ENCODE measurements at regions not wholly inside any gene's neighbourhood (a gene's known extent, or its start where the extent isn't known, plus 50 kb on each side); places are given as distances from the start of the nearest gene placed in this dataset.

GRCh38 chr2:83959266-83959665, 499.8 kb downstream of the SUCLG1 start:
- no CpG with 5 or more reads among the region's 2 CpGs for WGBS (ENCODE audit: extremely low coverage, insufficient coverage, low lambda C conversion rate)
- Histone ChIP-seq H3K79me2 (ENCODE audit: control insufficient read depth, insufficient read depth, low read length) (no peaks in the 10 kb centered on the region), H2BK15ac (replicated peaks; ENCODE audit: low read depth) (no peak overlapping the region), H3K27ac (ENCODE audit: low read depth, low read length) (no peak overlapping the region), H3K79me1 (ENCODE audit: low read length) (no peaks in the 10 kb centered on the region), H2BK5ac (ENCODE audit: low read length) (no peak overlapping the region), H3K4ac (ENCODE audit: low read depth, low read length) (no peak overlapping the region), H3K4me2 (ENCODE audit: low read length) (no peak overlapping the region), H3K4me3 (ENCODE audit: low read length) (no peak overlapping the region), H3K9ac (ENCODE audit: low read length) (no peak overlapping the region), H3K36me3 (ENCODE audit: control insufficient read depth, insufficient read depth, low read length) (no peaks in the 10 kb centered on the region), H3K4me1 (ENCODE audit: control insufficient read depth, low read depth, low read length) (no peaks in the 10 kb centered on the region), H2AK5ac (ENCODE audit: low read length) (no peak overlapping the region), H4K8ac (ENCODE audit: low read depth, low read length) (peak overlapping the region; percentile 56), H3K23ac (ENCODE audit: low read length) (no peak overlapping the region), H4K5ac (ENCODE audit: low read length) (no peak overlapping the region), H2BK120ac (ENCODE audit: low read depth, low read length) (no peak overlapping the region), H3K18ac (ENCODE audit: low read length) (no peak overlapping the region), H3K27me3 (ENCODE audit: insufficient read depth, low read length, poor library complexity) (no peaks in the 10 kb centered on the region), H3K56ac (ENCODE audit: low read length) (no peak overlapping the region)
- DNase-seq, result no peak

DNA sequence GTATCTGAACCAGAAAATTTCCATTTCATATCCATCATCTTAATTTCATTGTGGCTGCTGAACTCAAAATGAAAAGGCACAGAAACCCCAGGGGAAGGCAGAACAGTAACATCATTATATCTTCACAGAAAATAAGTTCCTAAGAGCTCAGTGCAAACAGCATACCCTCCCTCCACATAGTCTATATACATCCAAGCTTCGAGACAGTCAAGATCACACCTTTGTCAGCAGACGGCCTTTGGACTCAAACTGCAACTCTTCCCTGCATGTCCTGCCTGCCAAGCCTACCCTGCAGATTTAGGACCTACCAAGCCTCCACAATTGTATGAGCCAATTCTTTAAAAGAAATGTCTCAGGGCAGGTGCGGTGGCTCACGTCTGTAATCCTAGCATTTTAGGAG, 502.1 kb downstream of the SUCLG1 start:
- Histone ChIP-seq H2AK5ac (ENCODE audit: low read length) (no peak overlapping the region), H3K23ac (ENCODE audit: low read length) (no peak overlapping the region), H2BK15ac (replicated peaks; ENCODE audit: low read depth) (no peak overlapping the region), H3K36me3 (ENCODE audit: control insufficient read depth, insufficient read depth, low read length) (no peaks in the 10 kb centered on the region), H3K27me3 (ENCODE audit: insufficient read depth, low read length, poor library complexity) (no peaks in the 10 kb centered on the region), H3K4me3 (ENCODE audit: low read length) (no peak overlapping the region), H3K79me2 (ENCODE audit: control insufficient read depth, insufficient read depth, low read length) (no peaks in the 10 kb centered on the region), H3K9ac (ENCODE audit: low read length) (no peak overlapping the region), H4K8ac (ENCODE audit: low read depth, low read length) (no peak overlapping the region), H2BK5ac (ENCODE audit: low read length) (no peak overlapping the region), H3K4me1 (ENCODE audit: control insufficient read depth, low read depth, low read length) (no peaks in the 10 kb centered on the region), H3K18ac (ENCODE audit: low read length) (no peak overlapping the region), H3K4me2 (ENCODE audit: low read length) (no peak overlapping the region), H3K4ac (ENCODE audit: low read depth, low read length) (no peak overlapping the region), H4K5ac (ENCODE audit: low read length) (no peak overlapping the region), H3K27ac (ENCODE audit: low read depth, low read length) (no peak overlapping the region), H3K79me1 (ENCODE audit: low read length) (no peaks in the 10 kb centered on the region), H3K56ac (ENCODE audit: low read length) (no peak overlapping the region), H2BK120ac (ENCODE audit: low read depth, low read length) (no peak overlapping the region)
- no peak for DNase-seq
- no CpG with 5 or more reads among the region's 4 CpGs for WGBS (ENCODE audit: extremely low coverage, insufficient coverage, low lambda C conversion rate)

DNA sequence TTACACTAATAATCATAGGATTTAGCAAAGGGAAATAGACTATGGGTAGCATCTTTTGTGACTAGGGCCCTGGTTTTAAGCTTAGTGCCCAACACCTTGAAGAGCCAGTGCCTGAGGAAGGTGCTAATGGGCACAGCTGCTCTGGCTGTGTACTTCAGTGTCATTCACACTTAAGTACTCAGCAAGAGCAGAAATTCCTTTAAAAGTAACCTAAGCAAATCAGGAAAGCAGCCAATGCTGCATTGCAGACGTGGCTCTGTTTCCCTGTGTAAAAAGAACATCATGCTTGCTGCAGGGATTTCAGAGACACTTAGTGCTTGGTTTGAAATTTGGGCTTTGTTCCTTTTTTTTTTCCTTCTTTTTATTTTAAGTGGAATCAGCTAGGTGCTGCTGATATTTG, 505.4 kb downstream of the SUCLG1 start:
- no peaks in the 10 kb centered on the region for H3K79me2 ChIP-seq (ENCODE audit: control insufficient read depth, insufficient read depth, low read length)
- peak overlapping the region; percentile 28 for H4K8ac ChIP-seq (ENCODE audit: low read depth, low read length)
- H3K4me3 ChIP-seq (ENCODE audit: low read length), result no peak overlapping the region
- no peaks in the 10 kb centered on the region for H3K27me3 ChIP-seq (ENCODE audit: insufficient read depth, low read length, poor library complexity)
- H3K4ac ChIP-seq (ENCODE audit: low read depth, low read length), result no peak overlapping the region
- H2BK5ac ChIP-seq (ENCODE audit: low read length), result no peak overlapping the region
- peak; percentile 69 for DNase-seq
- no peak overlapping the region for H3K4me2 ChIP-seq (ENCODE audit: low read length)
- H3K9ac ChIP-seq (ENCODE audit: low read length), result no peak overlapping the region
- peaks cover 2% of the 10 kb centered on the region for H3K4me1 ChIP-seq (ENCODE audit: control insufficient read depth, low read depth, low read length)
- no peaks in the 10 kb centered on the region for H3K36me3 ChIP-seq (ENCODE audit: control insufficient read depth, insufficient read depth, low read length)
- no peak overlapping the region for H3K56ac ChIP-seq (ENCODE audit: low read length)
- WGBS (ENCODE audit: extremely low coverage, insufficient coverage, low lambda C conversion rate), result no CpG with 5 or more reads among the region's 1 CpG
- no peak overlapping the region for H2BK15ac ChIP-seq (replicated peaks; ENCODE audit: low read depth)
- H3K18ac ChIP-seq (ENCODE audit: low read length), result no peak overlapping the region
- H3K79me1 ChIP-seq (ENCODE audit: low read length), result no peaks in the 10 kb centered on the region
- no peak overlapping the region for H2BK120ac ChIP-seq (ENCODE audit: low read depth, low read length)
- H2AK5ac ChIP-seq (ENCODE audit: low read length), result no peak overlapping the region
- no peak overlapping the region for H3K23ac ChIP-seq (ENCODE audit: low read length)
- H4K5ac ChIP-seq (ENCODE audit: low read length), result no peak overlapping the region
- peak overlapping the region; percentile 51 for H3K27ac ChIP-seq (ENCODE audit: low read depth, low read length)

DNA sequence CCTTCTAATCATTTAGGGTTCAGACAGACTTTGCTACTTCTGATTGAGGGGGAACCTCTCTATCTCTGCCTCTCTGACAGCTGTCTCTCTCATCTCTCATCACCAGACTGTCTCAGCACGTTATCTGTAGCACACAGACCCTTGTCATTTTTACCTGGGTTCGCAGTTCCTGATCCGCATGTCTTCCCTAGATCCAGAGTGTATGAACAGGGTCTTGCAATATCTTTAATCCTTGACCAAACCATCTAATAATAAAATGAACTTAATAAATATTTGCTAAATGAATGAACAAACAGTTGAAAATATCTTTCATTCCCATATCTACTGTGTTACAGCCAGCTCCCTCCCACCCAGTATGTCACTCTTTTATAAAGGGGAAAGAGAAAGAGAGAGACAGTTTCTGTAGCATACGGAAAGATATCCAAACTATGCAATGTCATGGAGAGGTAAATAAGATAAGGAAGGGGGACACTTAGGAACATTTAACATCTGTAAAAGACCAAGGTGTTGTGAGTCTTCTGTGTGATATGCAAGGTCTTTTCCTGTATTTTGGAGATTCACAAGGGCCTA, 507.6 kb downstream of the SUCLG1 start:
- Histone ChIP-seq H3K4ac (ENCODE audit: low read depth, low read length) (no peak overlapping the region), H2BK5ac (ENCODE audit: low read length) (no peak overlapping the region), H3K36me3 (ENCODE audit: control insufficient read depth, insufficient read depth, low read length) (no peaks in the 10 kb centered on the region), H3K4me3 (ENCODE audit: low read length) (no peak overlapping the region), H3K9ac (ENCODE audit: low read length) (no peak overlapping the region), H3K79me1 (ENCODE audit: low read length) (no peaks in the 10 kb centered on the region), H3K27me3 (ENCODE audit: insufficient read depth, low read length, poor library complexity) (no peaks in the 10 kb centered on the region), H3K56ac (ENCODE audit: low read length) (no peak overlapping the region), H3K23ac (ENCODE audit: low read length) (no peak overlapping the region), H3K4me2 (ENCODE audit: low read length) (no peak overlapping the region), H3K4me1 (ENCODE audit: control insufficient read depth, low read depth, low read length) (peaks cover 2% of the 10 kb centered on the region), H2BK15ac (replicated peaks; ENCODE audit: low read depth) (peak overlapping the region; percentile 27), H2AK5ac (ENCODE audit: low read length) (no peak overlapping the region), H3K18ac (ENCODE audit: low read length) (no peak overlapping the region), H4K8ac (ENCODE audit: low read depth, low read length) (no peak overlapping the region), H4K5ac (ENCODE audit: low read length) (no peak overlapping the region), H3K79me2 (ENCODE audit: control insufficient read depth, insufficient read depth, low read length) (no peaks in the 10 kb centered on the region), H2BK120ac (ENCODE audit: low read depth, low read length) (no peak overlapping the region), H3K27ac (ENCODE audit: low read depth, low read length) (no peak overlapping the region)
- WGBS (ENCODE audit: extremely low coverage, insufficient coverage, low lambda C conversion rate), result no CpG with 5 or more reads among the region's 4 CpGs
- peak; percentile 51 for DNase-seq

- Histone ChIP-seq H3K9ac (ENCODE audit: low read length) (no peak overlapping the region), H3K4ac (ENCODE audit: low read depth, low read length) (no peak overlapping the region), H3K36me3 (ENCODE audit: control insufficient read depth, insufficient read depth, low read length) (no peaks in the 10 kb centered on the region), H3K4me2 (ENCODE audit: low read length) (no peak overlapping the region), H3K79me2 (ENCODE audit: control insufficient read depth, insufficient read depth, low read length) (no peaks in the 10 kb centered on the region), H3K4me3 (ENCODE audit: low read length) (no peak overlapping the region), H3K4me1 (ENCODE audit: control insufficient read depth, low read depth, low read length) (peaks cover 2% of the 10 kb centered on the region), H2BK5ac (ENCODE audit: low read length) (no peak overlapping the region), H2BK15ac (replicated peaks; ENCODE audit: low read depth) (no peak overlapping the region), H3K27me3 (ENCODE audit: insufficient read depth, low read length, poor library complexity) (no peaks in the 10 kb centered on the region), H2AK5ac (ENCODE audit: low read length) (no peak overlapping the region), H3K79me1 (ENCODE audit: low read length) (no peaks in the 10 kb centered on the region), H3K23ac (ENCODE audit: low read length) (no peak overlapping the region), H2BK120ac (ENCODE audit: low read depth, low read length) (no peak overlapping the region), H3K56ac (ENCODE audit: low read length) (no peak overlapping the region), H4K8ac (ENCODE audit: low read depth, low read length) (no peak overlapping the region), H3K18ac (ENCODE audit: low read length) (no peak overlapping the region), H3K27ac (ENCODE audit: low read depth, low read length) (no peak overlapping the region), H4K5ac (ENCODE audit: low read length) (no peak overlapping the region)
- no peak for DNase-seq
- no CpG with 5 or more reads among the region's 1 CpG for WGBS (ENCODE audit: extremely low coverage, insufficient coverage, low lambda C conversion rate)
Observed at GRCh38 chr2:83949361-83949760, 509.7 kb downstream of the SUCLG1 start.

DNA sequence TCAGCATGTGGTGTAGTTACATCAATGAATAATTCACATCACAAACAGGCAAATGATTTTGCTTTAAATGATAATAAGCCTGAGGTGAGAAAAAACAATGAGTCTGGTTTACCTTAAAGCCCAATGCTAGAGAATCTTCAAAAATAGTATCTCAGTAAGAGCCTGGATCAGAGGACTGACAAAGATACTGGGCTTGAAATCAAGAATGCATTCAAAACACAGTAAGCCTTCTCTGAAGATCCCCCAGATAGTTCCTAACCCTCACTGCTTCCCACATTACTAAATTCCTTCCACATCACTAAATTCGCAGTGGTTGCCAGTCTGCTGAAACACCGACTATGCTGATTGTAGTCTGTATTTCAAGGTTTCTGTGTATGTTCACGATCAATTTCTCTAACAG, 514.9 kb downstream of the SUCLG1 start:
- H3K79me2 ChIP-seq (ENCODE audit: control insufficient read depth, insufficient read depth, low read length), result no peaks in the 10 kb centered on the region
- H4K5ac ChIP-seq (ENCODE audit: low read length), result no peak overlapping the region
- no peak overlapping the region for H3K9ac ChIP-seq (ENCODE audit: low read length)
- no peak overlapping the region for H2BK5ac ChIP-seq (ENCODE audit: low read length)
- H4K8ac ChIP-seq (ENCODE audit: low read depth, low read length), result no peak overlapping the region
- no peak overlapping the region for H3K4me2 ChIP-seq (ENCODE audit: low read length)
- no peak overlapping the region for H2BK120ac ChIP-seq (ENCODE audit: low read depth, low read length)
- H3K4me3 ChIP-seq (ENCODE audit: low read length), result no peak overlapping the region
- DNase-seq, result peak; percentile 62
- no peak overlapping the region for H3K4ac ChIP-seq (ENCODE audit: low read depth, low read length)
- H3K18ac ChIP-seq (ENCODE audit: low read length), result no peak overlapping the region
- H3K36me3 ChIP-seq (ENCODE audit: control insufficient read depth, insufficient read depth, low read length), result no peaks in the 10 kb centered on the region
- no peak overlapping the region for H3K27ac ChIP-seq (ENCODE audit: low read depth, low read length)
- peaks cover 2% of the 10 kb centered on the region for H3K4me1 ChIP-seq (ENCODE audit: control insufficient read depth, low read depth, low read length)
- no peaks in the 10 kb centered on the region for H3K79me1 ChIP-seq (ENCODE audit: low read length)
- no CpG with 5 or more reads among the region's 3 CpGs for WGBS (ENCODE audit: extremely low coverage, insufficient coverage, low lambda C conversion rate)
- no peak overlapping the region for H3K56ac ChIP-seq (ENCODE audit: low read length)
- no peak overlapping the region for H2AK5ac ChIP-seq (ENCODE audit: low read length)
- no peak overlapping the region for H2BK15ac ChIP-seq (replicated peaks; ENCODE audit: low read depth)
- no peaks in the 10 kb centered on the region for H3K27me3 ChIP-seq (ENCODE audit: insufficient read depth, low read length, poor library complexity)
- no peak overlapping the region for H3K23ac ChIP-seq (ENCODE audit: low read length)

Data from mesendoderm (in vitro differentiated cells).